Subcutaneous abdominal adipose tissue (tissue), 5 donors: ENCODE measurements at regions not wholly inside any gene's neighbourhood (a gene's known extent, or its start where the extent isn't known, plus 50 kb on each side); places are given as distances from the start of the nearest gene placed in this dataset.

Source experiments
- H3K27ac ChIP-seq: one replicate; pipeline ENCODE4 v1.7.0; 2013; ENCODE audit warnings: low read depth, mild to moderate bottlenecking, inconsistent platforms, low read length, moderate library complexity
- H3K27me3 ChIP-seq, 5 donors: one replicate each; pipeline ENCODE4 v1.7.0; 2013; ENCODE audit warnings: low read length in 5 of 5, inconsistent platforms in 1 of 5; ENCODE audit not compliant: control insufficient read depth in 5 of 5, insufficient read depth in 4 of 5
- H3K36me3 ChIP-seq, 5 donors: one replicate each; pipeline ENCODE4 v1.7.0; 2013; ENCODE audit warnings: low read length in 5 of 5; ENCODE audit not compliant: control insufficient read depth in 5 of 5, insufficient read depth in 5 of 5
- H3K4me1 ChIP-seq, 5 donors: one replicate each; pipeline ENCODE4 v1.7.0; 2013; ENCODE audit warnings: low read length in 5 of 5, mild to moderate bottlenecking in 3 of 5, moderate library complexity in 1 of 5; ENCODE audit not compliant: control insufficient read depth in 5 of 5, insufficient read depth in 5 of 5
- H3K4me3 ChIP-seq, 5 donors: one replicate each; pipeline ENCODE4 v1.7.0; 2013; ENCODE audit warnings: low read length in 5 of 5, low read depth in 1 of 5
- H3K9ac ChIP-seq, 5 donors: one replicate each; pipeline ENCODE4 v1.7.0; 2013; ENCODE audit warnings: low read length in 5 of 5, mild to moderate bottlenecking in 4 of 5, moderate library complexity in 3 of 5
- H3K9me3 ChIP-seq, 5 donors: one replicate each; pipeline ENCODE4 v1.7.0; 2013; ENCODE audit warnings: low read length in 5 of 5; ENCODE audit not compliant: control insufficient read depth in 5 of 5
- donor health status: healthy.
- donor health status: healthy.
- donor health status: healthy.
- donor health status: healthy.
- donor health status: healthy.

DNA sequence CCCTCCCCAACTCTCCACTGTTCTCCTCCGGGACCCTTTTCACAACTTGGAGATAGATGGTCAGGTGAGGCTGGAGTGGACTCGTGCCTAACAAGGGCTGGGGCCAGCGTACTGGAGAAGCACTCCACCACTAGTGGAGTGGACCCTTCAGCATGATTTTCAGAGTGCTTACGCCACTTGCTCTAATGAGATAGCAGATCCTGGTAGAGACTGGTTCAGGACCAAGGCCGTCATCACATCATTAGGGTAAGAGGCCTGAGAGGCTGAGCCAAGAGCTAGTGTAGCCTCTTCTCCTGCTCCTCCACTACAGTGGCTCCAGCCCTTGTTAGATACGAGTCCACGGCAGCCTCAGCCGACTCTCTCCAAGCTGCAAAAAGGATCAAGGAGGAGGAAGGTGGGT, 66.9 kb upstream of the NTRK3 start:
- Histone ChIP-seq H3K9me3 (peaks cover 0 to 3% (median 0%) of the 10 kb centered on the region in 5 donors), H3K4me1 (no peaks in the 10 kb centered on the region), H3K36me3 (no peaks in the 10 kb centered on the region), H3K27ac (no peak overlapping the region), H3K4me3 (no peak overlapping the region), H3K27me3 (peaks cover 0 to 3% (median 0%) of the 10 kb centered on the region in 5 donors), H3K9ac (no peak overlapping the region)

DNA sequence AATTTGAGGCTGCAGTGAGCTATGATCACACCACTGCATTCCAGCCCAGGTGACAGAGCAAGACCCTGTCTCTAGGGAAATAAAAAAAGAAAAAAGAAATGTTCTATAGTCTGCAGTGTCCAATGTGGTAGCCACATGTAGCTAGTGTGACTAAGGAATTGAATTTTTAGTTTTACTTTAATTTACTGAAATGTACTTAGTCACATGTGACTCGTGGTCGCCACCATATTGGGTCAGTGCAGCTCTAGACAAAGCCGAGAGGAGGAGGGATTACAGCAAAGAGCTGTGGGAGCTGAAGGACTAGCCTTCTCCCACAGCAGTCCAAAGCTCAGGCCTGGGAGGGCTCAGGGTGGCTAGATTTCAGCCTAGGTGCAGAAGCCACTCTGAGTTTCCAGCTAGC, 65.9 kb upstream of the NTRK3 start:
- H3K36me3 ChIP-seq, result no peaks in the 10 kb centered on the region
- H3K9me3 ChIP-seq, result peaks cover 0 to 3% (median 0%) of the 10 kb centered on the region in 5 donors
- H3K27me3 ChIP-seq, result peaks cover 0 to 3% (median 0%) of the 10 kb centered on the region in 5 donors
- no peak overlapping the region for H3K27ac ChIP-seq
- H3K4me1 ChIP-seq, result no peaks in the 10 kb centered on the region
- H3K9ac ChIP-seq, result no peak overlapping the region
- no peak overlapping the region for H3K4me3 ChIP-seq

DNA sequence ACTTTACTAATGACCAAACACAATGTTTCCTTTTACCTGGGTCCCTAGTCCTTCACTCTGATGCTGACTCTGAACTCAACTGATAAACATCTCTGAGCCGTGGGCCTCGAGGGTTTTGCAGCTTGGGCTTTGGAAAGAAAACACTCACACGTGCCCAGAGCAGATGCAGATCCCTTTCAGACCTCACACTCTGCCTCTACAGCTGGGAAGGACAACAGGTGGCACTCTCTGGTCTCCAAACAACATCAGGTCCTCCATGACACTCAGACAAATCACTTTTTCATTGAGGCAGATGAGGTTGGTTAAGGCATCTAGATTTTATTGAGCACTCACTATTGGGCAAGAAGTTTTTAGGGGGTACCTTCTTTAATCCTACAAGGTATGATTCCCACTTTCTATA, 64.7 kb upstream of the NTRK3 start:
- H3K27me3 ChIP-seq, result peaks cover 0 to 3% (median 0%) of the 10 kb centered on the region in 5 donors
- H3K36me3 ChIP-seq, result no peaks in the 10 kb centered on the region
- H3K4me3 ChIP-seq, result no peak overlapping the region
- H3K9me3 ChIP-seq, result peaks cover 0 to 3% (median 0%) of the 10 kb centered on the region in 5 donors
- H3K27ac ChIP-seq, result no peak overlapping the region
- H3K9ac ChIP-seq, result no peak overlapping the region
- H3K4me1 ChIP-seq, result no peaks in the 10 kb centered on the region

DNA sequence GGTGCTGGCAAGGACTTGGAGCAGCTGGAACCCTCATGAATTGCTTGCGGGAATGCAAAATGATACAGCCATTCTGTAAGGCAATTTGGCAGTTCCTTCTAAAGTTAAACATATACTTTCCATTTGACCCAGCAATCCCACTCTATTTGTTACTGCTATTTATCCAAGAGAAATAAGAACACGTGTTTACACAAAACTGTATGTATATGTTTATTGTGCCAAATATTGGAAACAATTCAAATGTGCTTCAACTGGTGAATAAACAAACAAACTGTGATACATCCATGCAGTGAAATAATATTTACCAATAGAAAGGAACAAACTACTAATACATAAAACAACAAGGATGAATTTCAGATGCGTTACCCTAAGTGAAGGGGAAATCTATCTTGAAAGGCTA, 60.0 kb upstream of the NTRK3 start:
- Histone ChIP-seq H3K27ac (no peak overlapping the region), H3K4me3 (no peak overlapping the region), H3K36me3 (no peaks in the 10 kb centered on the region), H3K27me3 (no peaks in the 10 kb centered on the region), H3K4me1 (no peaks in the 10 kb centered on the region), H3K9ac (no peak overlapping the region), H3K9me3 (peaks cover 0 to 3% (median 0%) of the 10 kb centered on the region in 5 donors)

DNA sequence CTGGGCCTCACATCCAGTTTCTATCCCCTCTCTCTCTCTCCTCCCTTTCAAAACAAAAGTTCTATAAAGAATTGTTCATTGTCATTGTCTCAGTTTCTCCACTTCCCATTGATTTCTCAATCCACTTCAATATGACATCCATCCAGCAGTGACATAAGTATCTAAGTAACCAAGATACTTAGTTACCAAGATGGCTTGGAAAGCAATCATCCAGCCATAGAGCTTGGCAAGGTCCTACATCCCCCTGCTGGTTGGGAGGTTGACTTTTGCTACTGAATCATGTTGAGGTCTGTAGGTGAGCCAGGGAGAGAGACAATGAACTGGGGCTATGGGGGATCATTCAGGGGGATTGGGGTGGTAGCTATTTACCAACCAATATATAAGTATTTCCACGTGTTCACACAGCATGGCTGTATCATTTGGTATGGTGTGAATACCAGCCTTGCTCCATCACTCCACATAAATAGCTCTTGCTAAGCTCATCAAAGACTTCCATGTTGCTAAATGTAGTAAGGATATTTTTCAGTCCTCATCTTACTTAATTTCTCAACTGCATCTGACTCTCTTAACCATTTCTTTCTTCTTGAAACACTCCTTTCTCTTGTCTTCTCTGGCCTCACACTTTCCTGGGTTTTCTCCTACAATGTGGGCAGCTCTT, 58.8 kb upstream of the NTRK3 start:
- H3K27me3 ChIP-seq, result peaks cover 0 to 4% (median 0%) of the 10 kb centered on the region in 5 donors
- no peak overlapping the region for H3K27ac ChIP-seq
- no peaks in the 10 kb centered on the region for H3K4me1 ChIP-seq
- H3K36me3 ChIP-seq, result no peaks in the 10 kb centered on the region
- H3K9me3 ChIP-seq, result no peaks in the 10 kb centered on the region
- H3K9ac ChIP-seq, result no peak overlapping the region
- H3K4me3 ChIP-seq, result no peak overlapping the region

DNA sequence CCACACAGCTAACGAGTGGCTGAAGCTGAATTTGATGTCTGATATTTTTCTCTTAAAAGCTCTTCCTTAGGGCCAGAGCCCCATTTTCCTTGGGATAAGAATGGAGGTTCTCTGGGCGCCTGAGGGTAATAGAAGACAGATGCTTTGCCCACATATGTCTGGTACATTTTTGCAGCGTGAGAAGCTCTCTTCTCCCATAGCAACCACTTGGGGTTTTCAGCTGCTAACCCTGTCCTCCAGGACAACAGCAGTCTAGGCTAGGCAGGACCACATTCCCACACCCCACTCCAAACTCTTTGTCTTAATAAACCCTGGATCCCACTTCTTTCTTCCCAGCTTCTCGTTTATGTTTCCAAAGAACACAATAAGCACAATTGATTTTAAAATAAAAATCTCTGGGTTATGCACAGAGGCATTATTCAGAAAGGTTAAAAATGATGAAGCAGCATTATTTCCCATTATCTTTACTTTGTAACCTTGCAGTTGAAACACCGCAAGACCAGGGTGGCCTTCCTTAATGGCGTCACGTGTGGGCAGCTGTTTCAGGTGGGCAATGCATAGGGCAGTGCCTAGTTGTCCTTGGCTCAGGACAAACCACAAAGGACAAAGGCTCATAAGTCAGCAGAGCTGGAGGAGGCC, 56.5 kb upstream of the NTRK3 start:
- H3K4me1 ChIP-seq, result no peaks in the 10 kb centered on the region
- no peak overlapping the region for H3K27ac ChIP-seq
- H3K9me3 ChIP-seq, result no peaks in the 10 kb centered on the region
- no peak overlapping the region for H3K4me3 ChIP-seq
- H3K9ac ChIP-seq, result no peak overlapping the region
- H3K27me3 ChIP-seq, result peaks cover 0 to 10% (median 0%) of the 10 kb centered on the region in 5 donors
- H3K36me3 ChIP-seq, result no peaks in the 10 kb centered on the region

DNA sequence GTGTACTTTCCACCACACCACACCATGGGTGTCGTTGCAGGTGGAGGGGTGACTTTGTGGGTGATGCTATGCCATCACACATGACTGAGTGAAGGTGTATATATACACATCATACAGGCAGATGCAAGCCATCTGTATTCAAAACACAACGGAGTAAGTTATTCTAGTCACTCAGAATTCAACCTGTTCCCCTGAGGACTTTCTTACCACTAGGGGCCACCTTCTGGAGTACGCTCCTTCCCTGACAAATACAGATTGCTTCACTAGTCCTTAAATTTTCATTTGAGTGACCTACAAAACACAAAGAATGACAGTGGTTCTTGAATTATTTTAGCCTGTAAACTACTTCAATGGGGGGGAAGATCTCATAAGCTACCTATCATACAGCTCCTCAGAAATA, 52.8 kb upstream of the NTRK3 start:
- H3K27me3 ChIP-seq, result peaks cover 0 to 10% (median 0%) of the 10 kb centered on the region in 5 donors
- no peaks in the 10 kb centered on the region for H3K9me3 ChIP-seq
- no peaks in the 10 kb centered on the region for H3K36me3 ChIP-seq
- no peak overlapping the region for H3K9ac ChIP-seq
- no peaks in the 10 kb centered on the region for H3K4me1 ChIP-seq
- H3K4me3 ChIP-seq, result no peak overlapping the region
- no peak overlapping the region for H3K27ac ChIP-seq

DNA sequence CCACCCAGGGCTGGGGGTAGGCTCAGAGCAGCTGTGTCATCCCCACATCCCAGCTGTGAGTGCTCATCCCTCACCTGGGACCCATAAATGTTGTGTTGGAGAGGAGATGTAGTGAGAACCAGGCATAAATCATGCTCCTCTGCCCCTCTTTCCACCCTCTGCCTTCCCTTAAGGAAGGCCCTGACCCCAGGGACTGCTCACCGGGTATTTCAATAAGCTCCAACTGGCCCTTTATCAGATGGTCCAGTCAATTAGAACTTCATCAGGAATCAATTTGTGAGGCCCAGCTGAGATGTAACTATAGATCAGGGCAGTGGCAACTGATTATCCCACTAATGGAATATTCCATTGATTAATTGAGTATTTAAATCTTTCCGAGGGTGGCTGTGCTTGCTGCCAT, 50.8 kb upstream of the NTRK3 start:
- Histone ChIP-seq H3K9me3 (no peaks in the 10 kb centered on the region), H3K36me3 (no peaks in the 10 kb centered on the region), H3K27me3 (peaks cover 0 to 18% (median 2%) of the 10 kb centered on the region in 5 donors), H3K9ac (no peak overlapping the region), H3K27ac (no peak overlapping the region), H3K4me3 (no peak overlapping the region), H3K4me1 (no peaks in the 10 kb centered on the region)
